SH-SY5Y (cell line): ENCODE measurements at regions not wholly inside any gene's neighbourhood (a gene's known extent, or its start where the extent isn't known, plus 50 kb on each side); places are given as distances from the start of the nearest gene placed in this dataset.

Source experiments
- GATA2 ChIP-seq: IDR thresholded peaks from 2 replicates; pipeline ENCODE4 v1.6.1; 2011; ENCODE audit warnings: mild to moderate bottlenecking, low read depth, low read length
- GATA3 ChIP-seq: IDR thresholded peaks from 2 replicates; pipeline ENCODE4 v1.6.1; 2011; ENCODE audit warnings: low read depth, mild to moderate bottlenecking, low read length, moderate library complexity

DNA sequence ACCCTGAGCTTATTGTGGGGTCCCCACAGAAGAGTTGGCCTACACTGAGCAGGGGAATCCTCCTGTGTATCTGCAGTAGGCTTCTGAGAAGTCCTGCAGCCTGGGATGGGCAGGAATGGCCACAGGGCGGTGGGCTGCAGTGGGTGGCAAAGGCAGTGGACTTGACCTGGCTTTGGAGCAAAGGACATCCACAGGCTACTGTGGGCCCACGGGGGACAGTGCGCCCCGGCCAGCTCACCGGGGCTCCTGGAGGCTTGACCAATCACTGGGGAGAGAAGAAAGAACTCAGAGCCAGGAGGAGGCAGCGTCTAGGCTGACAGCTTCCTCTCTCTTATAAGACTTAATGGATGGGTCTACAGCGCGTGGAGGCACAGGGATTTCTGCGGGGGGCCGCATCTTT, 488.8 kb upstream of the MGMT start:
- TF ChIP-seq GATA2 (no peak), GATA3 (no peak)
